OCI-LY7 (cell line): ENCODE measurements at regions not wholly inside any gene's neighbourhood (a gene's known extent, or its start where the extent isn't known, plus 50 kb on each side); places are given as distances from the start of the nearest gene placed in this dataset.

Experiments
- CTCF ChIP-seq: fragments of 200-600 bp; sonication (generic); conservative IDR thresholded peaks from 2 replicates; pipeline ENCODE4 v1.5.1; 2014; ENCODE audit warnings: mild to moderate bottlenecking, antibody characterized with exemption, low read length, moderate library complexity, mixed read lengths
- EZH2phosphoT487 ChIP-seq: fragments of 200-600 bp; sonication (generic); IDR thresholded peaks from 2 replicates; pipeline ENCODE4 v1.6.1; 2018; ENCODE audit warnings: low read depth, borderline replicate concordance, mild to moderate bottlenecking, mixed run types, antibody characterized with exemption, low read length, moderate library complexity, mixed read lengths

- TF ChIP-seq CTCF, result no peak
- TF ChIP-seq EZH2phosphoT487, result no peak
Measured at GRCh38 chr2:160963957-160964356, 196.3 kb upstream of the TANK start.
